MCF 10A (cell line): ENCODE measurements at regions not wholly inside any gene's neighbourhood (a gene's known extent, or its start where the extent isn't known, plus 50 kb on each side); places are given as distances from the start of the nearest gene placed in this dataset.
"Not testable (repeated sequence)": the region's sequence is repeated elsewhere in the genome, so short reads cannot be mapped to it uniquely, and the experiment has no call there.

ENCODE experiments used
- BruUV-seq: library from RNA; stranded (reverse); fragments of 400-500 nt; replicated peaks from 2 replicates; lab custom pipeline; 2021; lab: Mats Ljungman, UMichigan
- CTCF ChIA-PET: fragments of 300-600 bp; sonication (Branson Sonifier 250); formaldehyde crosslinking; extraction: SDS; loops from one replicate; lab custom pipeline; 2021; ENCODE audit warnings: antibody characterized with exemption, inconsistent platforms; lab: Yijun Ruan, JAX
- POLR2A ChIA-PET: fragments of 300-600, 350-650 bp; sonication (Branson Sonifier 250); formaldehyde crosslinking; extraction: SDS; loops from one replicate; lab custom pipeline; 2020; ENCODE audit warnings: antibody characterized with exemption, inconsistent platforms; lab: Yijun Ruan, JAX
- DNase-seq: peaks from one replicate; pipeline ENCODE4 v3.0.0-alpha.2; 2018; ENCODE audit not compliant: unreplicated experiment
- H3K27ac Mint-ChIP-seq: one replicate; pipeline ENCODE4 v1.8.0; 2022; ENCODE audit warnings: mild to moderate bottlenecking, low read depth, mixed read lengths; ENCODE audit not compliant: unreplicated experiment
- H3K27me3 Mint-ChIP-seq: one replicate; pipeline ENCODE4 v1.8.0; 2022; ENCODE audit warnings: mixed read lengths; ENCODE audit not compliant: insufficient read depth, unreplicated experiment
- H3K36me3 Mint-ChIP-seq: one replicate; pipeline ENCODE4 v1.8.0; 2022; ENCODE audit warnings: mild to moderate bottlenecking, moderate library complexity, mixed read lengths; ENCODE audit not compliant: insufficient read depth, unreplicated experiment
- H3K4me1 Mint-ChIP-seq: one replicate; pipeline ENCODE4 v1.8.0; 2022; ENCODE audit warnings: mixed read lengths; ENCODE audit not compliant: insufficient read depth, unreplicated experiment
- H3K4me3 Mint-ChIP-seq: one replicate; pipeline ENCODE4 v1.8.0; 2022; ENCODE audit warnings: mild to moderate bottlenecking, moderate library complexity, mixed read lengths; ENCODE audit not compliant: unreplicated experiment
- H3K9me3 Mint-ChIP-seq: one replicate; pipeline ENCODE4 v1.8.0; 2022; ENCODE audit warnings: mixed read lengths; ENCODE audit not compliant: unreplicated experiment
- intact Hi-C: fragments of 100-400 bp; cut with micrococcal nuclease; formaldehyde crosslinking; loops from 2 replicates; pipeline ENCODE4 v1.14.1; 2022

- H3K27me3 Mint-ChIP-seq: peaks cover 11% of the 10 kb centered on the region
- H3K27ac Mint-ChIP-seq, intact Hi-C loops, DNase-seq, POLR2A ChIA-PET, H3K4me3 Mint-ChIP-seq, H3K4me1 Mint-ChIP-seq, H3K9me3 Mint-ChIP-seq, H3K36me3 Mint-ChIP-seq, CTCF ChIA-PET, BruUV-seq: not testable (repeated sequence)
Measured at GRCh38 chr1:146558032-146558431, 329.2 kb upstream of the NOTCH2NLA start.

GRCh38 chr1:146556405-146556804 lies 327.6 kb upstream of the NOTCH2NLA start:
- H3K4me3 Mint-ChIP-seq, H3K36me3 Mint-ChIP-seq, H3K4me1 Mint-ChIP-seq, DNase-seq, CTCF ChIA-PET, H3K27ac Mint-ChIP-seq, intact Hi-C loops, H3K9me3 Mint-ChIP-seq, POLR2A ChIA-PET, BruUV-seq: not testable (repeated sequence)
- H3K27me3 Mint-ChIP-seq: peaks cover 10% of the 10 kb centered on the region

GRCh38 chr1:146552414-146552813 lies 323.6 kb upstream of the NOTCH2NLA start:
- H3K27me3 Mint-ChIP-seq, DNase-seq, H3K4me3 Mint-ChIP-seq, POLR2A ChIA-PET, H3K9me3 Mint-ChIP-seq, H3K36me3 Mint-ChIP-seq, intact Hi-C loops, H3K4me1 Mint-ChIP-seq, BruUV-seq, H3K27ac Mint-ChIP-seq, CTCF ChIA-PET: not testable (repeated sequence)

GRCh38 chr1:146548684-146549083 lies 319.9 kb upstream of the NOTCH2NLA start:
- DNase-seq, H3K4me1 Mint-ChIP-seq, BruUV-seq, H3K4me3 Mint-ChIP-seq, H3K27ac Mint-ChIP-seq, POLR2A ChIA-PET, intact Hi-C loops, H3K9me3 Mint-ChIP-seq, H3K36me3 Mint-ChIP-seq, CTCF ChIA-PET: not testable (repeated sequence)
- peaks cover 14% of the 10 kb centered on the region for H3K27me3 Mint-ChIP-seq

- H3K4me1 Mint-ChIP-seq, DNase-seq, H3K27ac Mint-ChIP-seq, H3K9me3 Mint-ChIP-seq, POLR2A ChIA-PET, CTCF ChIA-PET, BruUV-seq, intact Hi-C loops, H3K4me3 Mint-ChIP-seq, H3K36me3 Mint-ChIP-seq: not testable (repeated sequence)
- peaks cover 14% of the 10 kb centered on the region for H3K27me3 Mint-ChIP-seq
Measured at GRCh38 chr1:146546189-146546588, 317.4 kb upstream of the NOTCH2NLA start.

- H3K9me3 Mint-ChIP-seq, H3K27me3 Mint-ChIP-seq, intact Hi-C loops, H3K4me3 Mint-ChIP-seq, H3K36me3 Mint-ChIP-seq, POLR2A ChIA-PET, H3K27ac Mint-ChIP-seq, BruUV-seq, CTCF ChIA-PET, DNase-seq, H3K4me1 Mint-ChIP-seq: not testable (repeated sequence)
Measured at GRCh38 chr1:146537775-146538373, 309.1 kb upstream of the NOTCH2NLA start.

GRCh38 chr1:146536028-146536427 lies 307.2 kb upstream of the NOTCH2NLA start:
- POLR2A ChIA-PET, H3K4me3 Mint-ChIP-seq, CTCF ChIA-PET, intact Hi-C loops, H3K9me3 Mint-ChIP-seq, H3K4me1 Mint-ChIP-seq, H3K36me3 Mint-ChIP-seq, H3K27me3 Mint-ChIP-seq, BruUV-seq, H3K27ac Mint-ChIP-seq, DNase-seq: not testable (repeated sequence)

GRCh38 chr1:146535575-146535974 lies 306.8 kb upstream of the NOTCH2NLA start:
- POLR2A ChIA-PET, DNase-seq, intact Hi-C loops, H3K27me3 Mint-ChIP-seq, H3K9me3 Mint-ChIP-seq, H3K4me3 Mint-ChIP-seq, CTCF ChIA-PET, H3K4me1 Mint-ChIP-seq, H3K36me3 Mint-ChIP-seq, H3K27ac Mint-ChIP-seq, BruUV-seq: not testable (repeated sequence)

- H3K4me3 Mint-ChIP-seq, H3K27me3 Mint-ChIP-seq, intact Hi-C loops, CTCF ChIA-PET, H3K27ac Mint-ChIP-seq, H3K36me3 Mint-ChIP-seq, DNase-seq, H3K4me1 Mint-ChIP-seq, POLR2A ChIA-PET, H3K9me3 Mint-ChIP-seq, BruUV-seq: not testable (repeated sequence)
Measured at GRCh38 chr1:146530958-146531357, 302.1 kb upstream of the NOTCH2NLA start.
